GM20000 (cell line): ENCODE measurements at regions not wholly inside any gene's neighbourhood (a gene's known extent, or its start where the extent isn't known, plus 50 kb on each side); places are given as distances from the start of the nearest gene placed in this dataset.

ENCODE experiments used
- DNase-seq: peaks from one replicate; pipeline ENCODE4 v3.0.0; 2012; ENCODE audit warnings: low spot score
- TF ChIP-seq, protein P1 (sequence below): IDR thresholded peaks from 2 replicates; pipeline ENCODE4 v1.5.1; 2012; ENCODE audit warnings: mild to moderate bottlenecking, control low read depth; ENCODE audit errors: extremely low read depth, missing control alignments

- TF ChIP-seq, protein P1, sequence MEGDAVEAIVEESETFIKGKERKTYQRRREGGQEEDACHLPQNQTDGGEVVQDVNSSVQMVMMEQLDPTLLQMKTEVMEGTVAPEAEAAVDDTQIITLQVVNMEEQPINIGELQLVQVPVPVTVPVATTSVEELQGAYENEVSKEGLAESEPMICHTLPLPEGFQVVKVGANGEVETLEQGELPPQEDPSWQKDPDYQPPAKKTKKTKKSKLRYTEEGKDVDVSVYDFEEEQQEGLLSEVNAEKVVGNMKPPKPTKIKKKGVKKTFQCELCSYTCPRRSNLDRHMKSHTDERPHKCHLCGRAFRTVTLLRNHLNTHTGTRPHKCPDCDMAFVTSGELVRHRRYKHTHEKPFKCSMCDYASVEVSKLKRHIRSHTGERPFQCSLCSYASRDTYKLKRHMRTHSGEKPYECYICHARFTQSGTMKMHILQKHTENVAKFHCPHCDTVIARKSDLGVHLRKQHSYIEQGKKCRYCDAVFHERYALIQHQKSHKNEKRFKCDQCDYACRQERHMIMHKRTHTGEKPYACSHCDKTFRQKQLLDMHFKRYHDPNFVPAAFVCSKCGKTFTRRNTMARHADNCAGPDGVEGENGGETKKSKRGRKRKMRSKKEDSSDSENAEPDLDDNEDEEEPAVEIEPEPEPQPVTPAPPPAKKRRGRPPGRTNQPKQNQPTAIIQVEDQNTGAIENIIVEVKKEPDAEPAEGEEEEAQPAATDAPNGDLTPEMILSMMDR = no peak
Observed at GRCh38 chr7:51666751-51667150, 350.1 kb upstream of the COBL start.

DNA sequence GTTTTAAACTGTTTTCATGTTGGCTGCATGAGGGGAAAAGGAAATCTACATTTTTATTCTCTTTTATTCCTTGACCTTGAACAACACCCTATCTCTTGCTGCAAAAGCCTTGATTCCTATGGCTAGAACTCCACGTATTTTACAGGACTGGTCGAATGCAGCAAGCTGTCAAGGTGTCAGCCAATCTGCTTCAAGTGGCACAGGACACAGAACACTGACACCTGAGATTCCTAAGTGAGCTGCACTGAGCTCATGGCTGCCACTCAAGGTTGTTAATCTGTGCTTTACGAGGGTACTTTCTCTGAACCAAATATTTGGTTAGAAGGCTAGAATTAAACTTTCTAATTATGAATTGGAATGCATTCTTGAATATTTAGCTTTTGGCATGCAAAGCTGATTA, 349.7 kb upstream of the COBL start:
- DNase-seq = no peak
- TF ChIP-seq, protein P1 = no peak

More at GRCh38 chr7:51666751-51667150, 350.1 kb upstream of the COBL start:
- no peak for DNase-seq

DNA sequence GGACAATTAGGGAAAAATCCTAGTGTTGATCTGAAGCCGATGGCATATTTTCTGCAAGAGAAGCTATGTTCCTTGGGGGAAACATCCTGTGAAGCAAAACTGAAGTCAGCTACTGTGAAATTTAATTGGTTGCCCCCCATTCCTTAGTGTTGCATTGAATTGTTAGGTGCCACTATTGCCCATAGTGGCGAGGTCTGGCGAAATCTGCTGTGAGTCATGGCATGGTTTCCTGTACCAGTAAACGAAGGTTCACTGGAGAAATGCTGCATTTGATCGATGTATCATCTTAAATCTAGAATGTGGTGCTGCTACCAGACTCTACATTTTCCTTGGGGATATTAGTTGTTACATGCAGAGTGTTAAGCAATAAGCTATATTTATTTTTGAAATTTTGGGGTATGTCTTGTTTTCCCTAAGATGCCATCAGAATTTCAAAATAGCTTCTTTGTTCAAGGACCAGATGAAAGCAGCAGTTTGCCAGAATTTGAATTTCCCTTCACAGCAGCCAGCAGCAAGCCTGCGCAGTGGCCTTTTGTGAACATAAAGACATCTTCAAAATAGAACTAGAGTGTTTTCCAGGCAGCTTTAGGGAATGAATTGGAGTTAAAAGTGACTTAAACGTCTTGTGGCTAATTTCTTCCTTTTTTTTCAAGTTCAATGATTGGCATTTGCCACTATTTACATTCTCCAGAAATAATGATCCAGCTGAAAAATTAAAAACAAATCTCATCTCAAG, 348.6 kb upstream of the COBL start:
- no peak for DNase-seq
- TF ChIP-seq, protein P1 = no peak

GRCh38 chr7:51660516-51660915, 343.9 kb upstream of the COBL start:
- TF ChIP-seq, protein P1 = no peak
- DNase-seq = no peak

GRCh38 chr7:51658684-51659083, 342.1 kb upstream of the COBL start:
- TF ChIP-seq, protein P1 = no peak
- no peak for DNase-seq

GRCh38 chr7:51647931-51648351, 331.3 kb upstream of the COBL start:
- TF ChIP-seq, protein P1 = no peak
- DNase-seq = no peak

DNA sequence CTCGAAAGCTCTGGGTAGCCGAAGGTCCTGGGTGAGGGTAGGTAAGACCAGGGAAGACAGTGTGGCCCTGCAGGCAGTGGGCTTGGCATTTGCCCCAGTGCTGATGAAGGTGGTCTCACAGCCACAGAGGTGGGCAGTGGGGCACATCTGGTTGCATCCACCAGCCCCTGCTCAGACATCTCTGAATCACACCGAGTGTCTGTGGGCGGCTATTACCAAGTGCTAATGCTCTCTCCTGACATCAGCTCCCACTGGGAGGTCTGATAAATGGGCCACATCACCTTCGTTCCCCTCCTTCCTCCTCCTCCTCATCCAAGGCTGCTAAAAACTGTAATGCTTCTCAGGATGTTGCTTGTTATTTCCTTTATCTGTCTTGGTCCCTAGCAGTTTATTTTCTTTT, 330.9 kb upstream of the COBL start:
- TF ChIP-seq, protein P1 = no peak
- DNase-seq = no peak
